DND-41 (cell line): ENCODE measurements at regions not wholly inside any gene's neighbourhood (a gene's known extent, or its start where the extent isn't known, plus 50 kb on each side); places are given as distances from the start of the nearest gene placed in this dataset.

Experiments
- CTCF ChIP-seq: IDR thresholded peaks from 2 replicates; pipeline ENCODE4 v1.5.1; 2012; ENCODE audit warnings: borderline replicate concordance, low read length, moderate library complexity, mild to moderate bottlenecking; ENCODE audit not compliant: poor library complexity, severe bottlenecking; ENCODE audit errors: extremely low read depth
- EZH2 ChIP-seq: IDR thresholded peaks from 3 replicates; pipeline ENCODE4 v1.6.1; 2012; ENCODE audit warnings: borderline replicate concordance, low read depth, mild to moderate bottlenecking, moderate library complexity, low read length, inconsistent platforms; ENCODE audit not compliant: severe bottlenecking

DNA sequence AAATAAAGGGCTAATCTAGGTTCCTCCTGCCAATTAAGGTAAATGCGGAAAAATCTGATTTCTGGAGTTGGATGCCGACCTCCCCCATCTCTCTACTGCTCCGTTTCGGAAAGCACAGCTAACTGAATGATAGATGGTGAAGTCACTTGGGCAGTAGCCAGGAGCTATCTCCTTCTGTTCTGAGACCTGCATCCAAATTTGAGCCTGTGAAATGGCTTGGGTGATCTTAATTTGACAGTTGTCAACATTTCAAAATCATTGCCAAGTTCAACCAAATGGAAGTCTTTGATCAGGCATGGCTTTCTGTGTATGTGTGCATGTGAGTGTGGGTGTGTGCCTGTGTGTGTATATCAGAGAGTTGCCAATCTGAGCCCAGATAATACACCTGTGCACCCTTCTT, 217.2 kb downstream of the ZNF516 start:
- TF ChIP-seq CTCF = no peak
- no peak for TF ChIP-seq EZH2
